ENCODE measurements at regions not wholly inside any gene's neighbourhood (a gene's known extent, or its start where the extent isn't known, plus 50 kb on each side); places are given as distances from the start of the nearest gene placed in this dataset.

GRCh38 chr9:83138422-83139135 lies 75.6 kb upstream of the RASEF start:
- Mint-ChIP-seq H3K27me3 (ENCODE audit: low read depth in 3 of 3) (peaks cover 0 to 3% (median 1%) of the 10 kb centered on the region in 3 donors), H3K9me3 (peaks cover 0 to 3% (median 0%) of the 10 kb centered on the region in 7 donors), H3K36me3 (no peaks in the 10 kb centered on the region), H3K4me1 (no peaks in the 10 kb centered on the region), H3K27ac (no peak overlapping the region), H3K4me3 (no peak overlapping the region)
- H2AFZ ChIP-seq (ENCODE audit: insufficient read depth, low read depth, low read length, poor library complexity, severe bottlenecking) = no peak overlapping the region
- H3K9me3 ChIP-seq (replicated peaks in 1 of 2; ENCODE audit: control insufficient read depth in 1 of 2, insufficient read depth in 1 of 2, low read length in 2 of 2) = no peaks in the 10 kb centered on the region
- DNase-seq = no peak
- no peaks in the 10 kb centered on the region for H3K4me1 ChIP-seq (ENCODE audit: control insufficient read depth in 1 of 2, insufficient read depth in 2 of 2, low read length in 2 of 2)
- 100% methylated on average over 1 of the region's 4 CpGs for WGBS (ENCODE audit: insufficient coverage)
- no peaks in the 10 kb centered on the region for H3K27me3 ChIP-seq (ENCODE audit: control insufficient read depth in 2 of 2, insufficient read depth in 2 of 2, low read length in 2 of 2)
- intact Hi-C loops (cut with micrococcal nuclease) = no loop called here
- H3K27ac ChIP-seq (ENCODE audit: low read depth in 1 of 2, low read length in 2 of 2) = no peak overlapping the region
- H3K79me2 ChIP-seq (ENCODE audit: insufficient read depth, low read length) = no peaks in the 10 kb centered on the region
- no peak overlapping the region for H3K4me3 ChIP-seq (replicated peaks in 1 of 3; ENCODE audit: low read depth in 2 of 3, low read length in 3 of 3)
- H3K9ac ChIP-seq (ENCODE audit: insufficient read depth, low read length, poor library complexity, severe bottlenecking) = no peak overlapping the region
- TF ChIP-seq CTCF (IDR thresholded peaks at IDR 0.05) = no peak
- no peak overlapping the region for H3K4me2 ChIP-seq (replicated peaks; ENCODE audit: extremely low read depth, low read length, poor library complexity, severe bottlenecking)
- no peaks in the 10 kb centered on the region for H3K36me3 ChIP-seq (replicated peaks in 1 of 2; ENCODE audit: control insufficient read depth in 1 of 2, insufficient read depth in 2 of 2, low read length in 2 of 2)
- no peaks in the 10 kb centered on the region for H4K20me1 ChIP-seq (ENCODE audit: insufficient read depth, low read length)

GRCh38 chr9:83133316-83133715 lies 70.4 kb upstream of the RASEF start:
- Histone ChIP-seq H3K9me3 (replicated peaks in 1 of 2; ENCODE audit: control insufficient read depth in 1 of 2, insufficient read depth in 1 of 2, low read length in 2 of 2) (peaks cover 3 to 5% of the 10 kb centered on the region in 2 donors), H3K4me3 (replicated peaks in 1 of 3; ENCODE audit: low read depth in 2 of 3, low read length in 3 of 3) (no peak overlapping the region), H3K27me3 (ENCODE audit: control insufficient read depth in 2 of 2, insufficient read depth in 2 of 2, low read length in 2 of 2) (no peaks in the 10 kb centered on the region), H2AFZ (ENCODE audit: insufficient read depth, low read depth, low read length, poor library complexity, severe bottlenecking) (no peak overlapping the region), H3K79me2 (ENCODE audit: insufficient read depth, low read length) (no peaks in the 10 kb centered on the region), H4K20me1 (ENCODE audit: insufficient read depth, low read length) (no peaks in the 10 kb centered on the region), H3K4me2 (replicated peaks; ENCODE audit: extremely low read depth, low read length, poor library complexity, severe bottlenecking) (no peak overlapping the region), H3K9ac (ENCODE audit: insufficient read depth, low read length, poor library complexity, severe bottlenecking) (no peak overlapping the region), H3K36me3 (replicated peaks in 1 of 2; ENCODE audit: control insufficient read depth in 1 of 2, insufficient read depth in 2 of 2, low read length in 2 of 2) (no peaks in the 10 kb centered on the region), H3K4me1 (ENCODE audit: control insufficient read depth in 1 of 2, insufficient read depth in 2 of 2, low read length in 2 of 2) (no peaks in the 10 kb centered on the region), H3K27ac (ENCODE audit: low read depth in 1 of 2, low read length in 2 of 2) (no peak overlapping the region)
- no peaks in the 10 kb centered on the region for H3K36me3 Mint-ChIP-seq
- WGBS (ENCODE audit: insufficient coverage) = no CpG with 5 or more reads among the region's 2 CpGs
- no peak overlapping the region for H3K27ac Mint-ChIP-seq
- peaks cover 0 to 2% (median 0%) of the 10 kb centered on the region in 3 donors for H3K27me3 Mint-ChIP-seq (ENCODE audit: low read depth in 3 of 3)
- H3K9me3 Mint-ChIP-seq = peaks cover 2 to 10% (median 8%) of the 10 kb centered on the region in 7 donors
- TF ChIP-seq CTCF (IDR thresholded peaks at IDR 0.05) = no peak
- intact Hi-C loops (cut with micrococcal nuclease) = no loop called here
- H3K4me3 Mint-ChIP-seq = no peak overlapping the region
- DNase-seq = no peak
- no peaks in the 10 kb centered on the region for H3K4me1 Mint-ChIP-seq

Data from CD14-positive monocyte (primary cell).